GM12878 (cell line): ENCODE measurements at regions not wholly inside any gene's neighbourhood (a gene's known extent, or its start where the extent isn't known, plus 50 kb on each side); places are given as distances from the start of the nearest gene placed in this dataset.

Experiments
- CTCF ChIP-seq, 3 experiments: IDR thresholded peaks in 2 of 3; conservative IDR thresholded peaks in 1 of 3; 2 replicates each; pipeline ENCODE4 v1.5.1; 2011; ENCODE audit warnings: low read depth in 3 of 3, low read length in 3 of 3, mild to moderate bottlenecking in 3 of 3, control low read depth in 2 of 3, moderate library complexity in 2 of 3, inconsistent platforms in 1 of 3, mixed read lengths in 1 of 3; ENCODE audit not compliant: control insufficient read depth in 2 of 3, insufficient read depth in 1 of 3; ENCODE audit errors: extremely low read depth in 1 of 3
- POLR2AphosphoS5 ChIP-seq: IDR thresholded peaks from 2 replicates; pipeline ENCODE4 v1.6.1; 2011; ENCODE audit warnings: mild to moderate bottlenecking, low read length, inconsistent platforms
- PRDM15 ChIP-seq: fragments of 450-650 bp; formaldehyde crosslinking; IDR thresholded peaks from 2 replicates; pipeline ENCODE4 v1.4.0; 2020; ENCODE audit warnings: mild to moderate bottlenecking, moderate library complexity
- RELA ChIP-seq: fragments of 450-650 bp; IDR thresholded peaks from 2 replicates; pipeline ENCODE4 v1.8.0; 2014; ENCODE audit warnings: borderline replicate concordance; ENCODE audit not compliant: partially characterized antibody
- TCF12 ChIP-seq: IDR thresholded peaks from 2 replicates; pipeline ENCODE4 v1.6.1; 2011; ENCODE audit warnings: low read depth, mild to moderate bottlenecking, low read length
- ZSCAN29 ChIP-seq: fragments of 450-650 bp; IDR thresholded peaks from 2 replicates; pipeline ENCODE4 v1.6.1; 2017; ENCODE audit warnings: mild to moderate bottlenecking, moderate library complexity

DNA sequence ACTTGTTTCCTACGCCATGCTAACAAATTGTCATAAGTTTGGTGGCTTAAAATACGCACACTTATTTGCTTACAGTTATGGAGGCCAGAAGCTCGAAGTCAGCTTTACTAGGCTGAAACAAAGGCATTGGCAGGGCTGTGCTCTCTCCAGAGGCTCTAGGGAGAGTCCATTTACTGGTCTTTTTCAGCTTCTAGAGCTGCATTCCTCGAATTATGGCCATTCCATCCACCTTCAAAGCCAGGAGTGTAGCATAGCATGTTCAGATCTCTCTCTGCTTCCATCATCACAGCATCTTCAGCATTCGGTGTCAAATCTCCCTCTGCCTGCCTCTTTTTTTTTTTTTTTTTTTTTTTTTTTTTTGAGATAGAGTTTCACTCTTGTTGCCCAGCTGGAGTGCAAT, 670.2 kb downstream of the ACTL7B start:
- TF ChIP-seq ZSCAN29: no peak
- no peak for TF ChIP-seq TCF12
- no peak for TF ChIP-seq RELA
- TF ChIP-seq POLR2AphosphoS5: no peak
- TF ChIP-seq PRDM15 (CRISPR knock-in tag): no peak
- TF ChIP-seq CTCF (IDR thresholded peaks at IDR 0.05 in 2 of 3, conservative IDR thresholded peaks at IDR 0.05 in 1 of 3; ENCODE audit: control insufficient read depth in 2 of 3, extremely low read depth in 1 of 3, insufficient read depth in 1 of 3, low read depth in 3 of 3, low read length in 3 of 3): no peak
